Testis (tissue), 2 donors: ENCODE measurements at regions not wholly inside any gene's neighbourhood (a gene's known extent, or its start where the extent isn't known, plus 50 kb on each side); places are given as distances from the start of the nearest gene placed in this dataset.

Experiments
- DNase-seq: peaks from one replicate; pipeline ENCODE4 v3.0.0-alpha.2; 2019
- H3K27ac ChIP-seq, 2 donors: fragments of 200-600 bp; sonication (generic); one replicate each; pipeline ENCODE4 v1.5.1; 2019
- H3K27me3 ChIP-seq: fragments of 200-600 bp; sonication (generic); one replicate; pipeline ENCODE4 v1.5.1; 2019
- H3K36me3 ChIP-seq: fragments of 200-600 bp; sonication (generic); one replicate; pipeline ENCODE4 v1.5.1; 2017; ENCODE audit warnings: low read depth; ENCODE audit errors: missing control alignments
- H3K4me1 ChIP-seq: fragments of 200-600 bp; sonication (generic); one replicate; pipeline ENCODE4 v1.5.1; 2019
- H3K4me3 ChIP-seq, 2 donors: fragments of 200-600 bp; sonication (generic); one replicate each; pipeline ENCODE4 v1.5.1; 2017 to 2019
- H3K9me3 ChIP-seq: fragments of 200-600 bp; sonication (generic); one replicate; pipeline ENCODE4 v1.5.1; 2017
- POLR2A ChIP-seq: fragments of 450-650 bp; IDR thresholded peaks from one replicate; pipeline ENCODE4 v1.6.1; 2017; ENCODE audit warnings: antibody characterized with exemption, mild to moderate bottlenecking, moderate library complexity
- WGBS, 2 donors: methylation state at CpG; one replicate each; pipeline ENCODE4 v1.1.5; 2018; 5-methylcytosine and 5-hydroxymethylcytosine counted together
- intact Hi-C: fragments of 100-400 bp; cut with DNase I; formaldehyde crosslinking; loops from one replicate; pipeline ENCODE4 v1.15.1; 2023; ENCODE audit warnings: low total_unique reads
- TF ChIP-seq, protein P1 (sequence below), 3 experiments: fragments of 450-650 bp in 2 of 3; fragments of 200-600 bp in 1 of 3; sonication (generic) in 1 of 3; IDR thresholded peaks; one replicate each; pipeline ENCODE4 v1.5.1; 2016 to 2019; ENCODE audit warnings: antibody characterized with exemption in 3 of 3, mild to moderate bottlenecking in 2 of 3, moderate library complexity in 1 of 3

- Histone ChIP-seq H3K27me3 (no peaks in the 10 kb centered on the region), H3K36me3 (no peaks in the 10 kb centered on the region), H3K4me3 (no peak overlapping the region), H3K4me1 (no peaks in the 10 kb centered on the region), H3K27ac (no peak overlapping the region), H3K9me3 (no peaks in the 10 kb centered on the region)
- intact Hi-C loops, result no loop called here
- TF ChIP-seq, protein P1, sequence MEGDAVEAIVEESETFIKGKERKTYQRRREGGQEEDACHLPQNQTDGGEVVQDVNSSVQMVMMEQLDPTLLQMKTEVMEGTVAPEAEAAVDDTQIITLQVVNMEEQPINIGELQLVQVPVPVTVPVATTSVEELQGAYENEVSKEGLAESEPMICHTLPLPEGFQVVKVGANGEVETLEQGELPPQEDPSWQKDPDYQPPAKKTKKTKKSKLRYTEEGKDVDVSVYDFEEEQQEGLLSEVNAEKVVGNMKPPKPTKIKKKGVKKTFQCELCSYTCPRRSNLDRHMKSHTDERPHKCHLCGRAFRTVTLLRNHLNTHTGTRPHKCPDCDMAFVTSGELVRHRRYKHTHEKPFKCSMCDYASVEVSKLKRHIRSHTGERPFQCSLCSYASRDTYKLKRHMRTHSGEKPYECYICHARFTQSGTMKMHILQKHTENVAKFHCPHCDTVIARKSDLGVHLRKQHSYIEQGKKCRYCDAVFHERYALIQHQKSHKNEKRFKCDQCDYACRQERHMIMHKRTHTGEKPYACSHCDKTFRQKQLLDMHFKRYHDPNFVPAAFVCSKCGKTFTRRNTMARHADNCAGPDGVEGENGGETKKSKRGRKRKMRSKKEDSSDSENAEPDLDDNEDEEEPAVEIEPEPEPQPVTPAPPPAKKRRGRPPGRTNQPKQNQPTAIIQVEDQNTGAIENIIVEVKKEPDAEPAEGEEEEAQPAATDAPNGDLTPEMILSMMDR (IDR thresholded peaks at IDR 0.05), result peak in 1 of 3 experiments; percentile 37
- no peak for TF ChIP-seq POLR2A
- 57 to 67% methylated on average over 5 of the region's 5 CpGs for WGBS, 2 donors
- DNase-seq, result peak; percentile 18
Measured at GRCh38 chr1:188594542-188595235, 1765.9 kb downstream of the PLA2G4A start.

GRCh38 chr1:188599313-188599712 lies 1770.6 kb downstream of the PLA2G4A start:
- Histone ChIP-seq H3K27me3 (no peaks in the 10 kb centered on the region), H3K4me3 (no peak overlapping the region), H3K36me3 (no peaks in the 10 kb centered on the region), H3K27ac (no peak overlapping the region), H3K4me1 (no peaks in the 10 kb centered on the region), H3K9me3 (no peaks in the 10 kb centered on the region)
- no peak for DNase-seq
- TF ChIP-seq, protein P1 (IDR thresholded peaks at IDR 0.05), result no peak
- no peak for TF ChIP-seq POLR2A
- 81 to 86% methylated on average over 2 of the region's 2 CpGs for WGBS, 2 donors
- intact Hi-C loops, result no loop called here

DNA sequence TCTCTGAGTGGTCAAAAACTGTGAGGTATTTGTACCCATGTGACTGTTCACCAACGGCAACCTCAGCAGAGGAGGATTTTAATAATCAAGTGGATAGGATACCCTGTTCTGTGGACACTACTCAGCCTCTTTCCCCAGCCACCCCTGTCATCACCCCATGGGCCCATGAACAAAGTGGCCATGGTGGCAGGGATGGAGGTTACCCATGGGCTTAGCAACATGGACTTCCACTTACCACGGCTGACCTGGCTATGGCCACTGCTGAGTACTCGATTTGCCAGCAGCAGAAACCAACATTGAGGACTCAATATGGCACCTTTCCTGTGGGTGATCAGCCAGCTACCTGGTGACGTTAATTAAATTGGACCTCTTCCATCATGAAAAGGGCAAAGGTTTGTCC lies 1782.7 kb downstream of the PLA2G4A start:
- intact Hi-C loops, result no loop called here
- WGBS, 2 donors, result 93 to 95% methylated on average over 4 of the region's 4 CpGs
- no peak for DNase-seq
- H3K27me3 ChIP-seq, result no peaks in the 10 kb centered on the region
- H3K4me3 ChIP-seq, result no peak overlapping the region
- H3K4me1 ChIP-seq, result no peaks in the 10 kb centered on the region
- H3K36me3 ChIP-seq, result no peaks in the 10 kb centered on the region
- no peak overlapping the region for H3K27ac ChIP-seq
- no peaks in the 10 kb centered on the region for H3K9me3 ChIP-seq
- TF ChIP-seq, protein P1 (IDR thresholded peaks at IDR 0.05), result no peak
- TF ChIP-seq POLR2A, result no peak

GRCh38 chr1:188615321-188615720 lies 1786.6 kb downstream of the PLA2G4A start:
- no peak for DNase-seq
- Histone ChIP-seq H3K4me1 (no peaks in the 10 kb centered on the region), H3K4me3 (no peak overlapping the region), H3K27ac (no peak overlapping the region), H3K27me3 (no peaks in the 10 kb centered on the region), H3K9me3 (no peaks in the 10 kb centered on the region), H3K36me3 (no peaks in the 10 kb centered on the region)
- TF ChIP-seq, protein P1 (IDR thresholded peaks at IDR 0.05), result no peak
- no peak for TF ChIP-seq POLR2A
- intact Hi-C loops, result no loop called here
- 81 to 89% methylated on average over 1 of the region's 1 CpG for WGBS, 2 donors

- no peak for TF ChIP-seq POLR2A
- TF ChIP-seq, protein P1 (IDR thresholded peaks at IDR 0.05), result no peak
- no peak for DNase-seq
- H3K27me3 ChIP-seq, result no peaks in the 10 kb centered on the region
- H3K36me3 ChIP-seq, result no peaks in the 10 kb centered on the region
- H3K4me1 ChIP-seq, result no peaks in the 10 kb centered on the region
- H3K4me3 ChIP-seq, result no peak overlapping the region
- H3K9me3 ChIP-seq, result no peaks in the 10 kb centered on the region
- H3K27ac ChIP-seq, result no peak overlapping the region
- WGBS, 2 donors, result 89% methylated on average over 4 of the region's 4 CpGs
- intact Hi-C loops, result no loop called here
Measured at GRCh38 chr1:188620236-188620635, 1791.5 kb downstream of the PLA2G4A start.
